HEK293 (cell line): ENCODE measurements at regions not wholly inside any gene's neighbourhood (a gene's known extent, or its start where the extent isn't known, plus 50 kb on each side); places are given as distances from the start of the nearest gene placed in this dataset.
A peak's percentile ranks its signal among the peaks of the same experiment; 100 is the strongest.
"Not testable (repeated sequence)": the region's sequence is repeated elsewhere in the genome, so short reads cannot be mapped to it uniquely, and the experiment has no call there.

Source experiments
- CTCF ChIA-PET: fragments of 350-600 bp; formaldehyde crosslinking; extraction: SDS; loops from one replicate; lab custom pipeline; 2021; ENCODE audit warnings: antibody characterized with exemption; lab: Yijun Ruan, JAX
- POLR2A ChIA-PET: fragments of 300-600 bp; formaldehyde crosslinking; extraction: SDS; loops from one replicate; lab custom pipeline; 2020; ENCODE audit warnings: antibody characterized with exemption, inconsistent platforms; lab: Yijun Ruan, JAX
- H3K27ac ChIP-seq: fragments of 200-500 bp; sonication (Bioruptor generic); 2 replicates; pipeline ENCODE4 v1.5.1; 2014; ENCODE audit warnings: low read depth, low read length, control low read depth, inconsistent platforms; ENCODE audit errors: extremely low read depth
- H3K36me3 ChIP-seq, 2 experiments: fragments of 200-500 bp in 1 of 2; sonication (Bioruptor generic) in 1 of 2; 1 replicate in 1 of 2; 2 replicates in 1 of 2; pipeline ENCODE4 v1.5.1; 2014 to 2017; ENCODE audit warnings: inconsistent platforms in 2 of 2, low read length in 2 of 2; ENCODE audit not compliant: control insufficient read depth in 2 of 2, insufficient read depth in 1 of 2
- H3K4me1 ChIP-seq: fragments of 200-500 bp; sonication (Bioruptor generic); 2 replicates; pipeline ENCODE4 v1.5.1; 2014; ENCODE audit warnings: mild to moderate bottlenecking, low read length, inconsistent platforms; ENCODE audit not compliant: control insufficient read depth, insufficient read depth
- H3K4me3 ChIP-seq: 2 replicates; pipeline ENCODE4 v1.5.1; 2011; ENCODE audit warnings: low read depth, mild to moderate bottlenecking, control low read depth, low read length, moderate library complexity
- H3K9me3 ChIP-seq: fragments of 200-500 bp; sonication (Bioruptor generic); 2 replicates; pipeline ENCODE4 v1.5.1; 2014; ENCODE audit warnings: low read depth, low read length, inconsistent platforms; ENCODE audit not compliant: control insufficient read depth, insufficient read depth
- SETDB1 ChIP-seq: IDR thresholded peaks from one replicate; pipeline ENCODE4 v1.6.1; 2017; ENCODE audit warnings: mild to moderate bottlenecking, low read length, moderate library complexity, mixed read lengths; ENCODE audit not compliant: insufficient read length
- TRIM28 ChIP-seq: IDR thresholded peaks from 2 replicates; pipeline ENCODE4 v1.6.1; 2011; ENCODE audit warnings: low read length, control low read depth, borderline replicate concordance
- ZIC2 ChIP-seq: fragments of 450-650 bp; formaldehyde crosslinking; IDR thresholded peaks from 2 replicates; pipeline ENCODE4 v1.5.1; 2016; ENCODE audit warnings: missing biosample characterization, missing genetic modification characterization
- ZNF16 ChIP-seq: fragments of 450-650 bp; formaldehyde crosslinking; IDR thresholded peaks from 2 replicates; pipeline ENCODE4 v1.5.1; 2016; ENCODE audit warnings: low read depth, missing biosample characterization, missing genetic modification characterization
- ZNF248 ChIP-seq: fragments of 450-650 bp; formaldehyde crosslinking; IDR thresholded peaks from 2 replicates; pipeline ENCODE4 v1.5.1; 2017; ENCODE audit warnings: missing biosample characterization, missing genetic modification characterization
- ZNF266 ChIP-seq: fragments of 450-650 bp; formaldehyde crosslinking; IDR thresholded peaks from 2 replicates; pipeline ENCODE4 v1.5.1; 2016; ENCODE audit warnings: missing biosample characterization, missing genetic modification characterization, low read depth
- ZNF354C ChIP-seq: fragments of 450-650 bp; formaldehyde crosslinking; IDR thresholded peaks from 2 replicates; pipeline ENCODE4 v1.5.1; 2016; ENCODE audit warnings: missing biosample characterization, missing genetic modification characterization, low read depth, borderline replicate concordance
- ZNF670 ChIP-seq: fragments of 450-650 bp; formaldehyde crosslinking; IDR thresholded peaks from 2 replicates; pipeline ENCODE4 v1.5.1; 2016; ENCODE audit warnings: missing biosample characterization, missing genetic modification characterization, low read depth
- ZNF843 ChIP-seq: fragments of 450-650 bp; formaldehyde crosslinking; IDR thresholded peaks from 2 replicates; pipeline ENCODE4 v1.5.1; 2016; ENCODE audit warnings: missing biosample characterization, missing genetic modification characterization
- TF ChIP-seq, protein P1 (sequence below): fragments of 450-650 bp; formaldehyde crosslinking; IDR thresholded peaks from 2 replicates; pipeline ENCODE4 v1.5.0; 2017; ENCODE audit warnings: missing biosample characterization, missing genetic modification characterization, borderline replicate concordance
- TF ChIP-seq, protein P2 (sequence below): fragments of 450-650 bp; formaldehyde crosslinking; IDR thresholded peaks from 2 replicates; pipeline ENCODE4 v1.5.1; 2016; ENCODE audit warnings: missing biosample characterization, missing genetic modification characterization
- TF ChIP-seq, protein P3 (sequence below): fragments of 450-650 bp; formaldehyde crosslinking; IDR thresholded peaks from 2 replicates; pipeline ENCODE4; 2016; ENCODE audit warnings: missing biosample characterization, missing genetic modification characterization

DNA sequence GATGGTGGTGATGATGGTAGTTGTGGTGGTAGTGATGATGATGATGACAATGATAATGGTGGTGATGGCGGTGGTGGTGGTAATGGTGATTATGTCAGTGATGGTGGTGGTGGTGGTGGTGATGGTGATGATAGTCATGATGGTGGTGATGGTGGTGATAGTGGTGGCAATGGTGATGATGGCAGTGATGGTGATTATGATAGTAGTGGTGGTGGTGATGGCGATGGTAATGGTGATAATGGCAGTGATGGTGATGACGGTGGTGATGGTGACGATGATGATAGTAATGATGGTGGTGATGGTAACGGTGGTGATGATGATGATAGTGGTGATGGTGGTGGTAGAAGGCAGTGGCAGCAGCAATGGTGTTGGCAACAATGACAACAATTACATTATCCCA is 55.3 kb downstream of the RBFOX3 start (continued):
- TF ChIP-seq, protein P1, sequence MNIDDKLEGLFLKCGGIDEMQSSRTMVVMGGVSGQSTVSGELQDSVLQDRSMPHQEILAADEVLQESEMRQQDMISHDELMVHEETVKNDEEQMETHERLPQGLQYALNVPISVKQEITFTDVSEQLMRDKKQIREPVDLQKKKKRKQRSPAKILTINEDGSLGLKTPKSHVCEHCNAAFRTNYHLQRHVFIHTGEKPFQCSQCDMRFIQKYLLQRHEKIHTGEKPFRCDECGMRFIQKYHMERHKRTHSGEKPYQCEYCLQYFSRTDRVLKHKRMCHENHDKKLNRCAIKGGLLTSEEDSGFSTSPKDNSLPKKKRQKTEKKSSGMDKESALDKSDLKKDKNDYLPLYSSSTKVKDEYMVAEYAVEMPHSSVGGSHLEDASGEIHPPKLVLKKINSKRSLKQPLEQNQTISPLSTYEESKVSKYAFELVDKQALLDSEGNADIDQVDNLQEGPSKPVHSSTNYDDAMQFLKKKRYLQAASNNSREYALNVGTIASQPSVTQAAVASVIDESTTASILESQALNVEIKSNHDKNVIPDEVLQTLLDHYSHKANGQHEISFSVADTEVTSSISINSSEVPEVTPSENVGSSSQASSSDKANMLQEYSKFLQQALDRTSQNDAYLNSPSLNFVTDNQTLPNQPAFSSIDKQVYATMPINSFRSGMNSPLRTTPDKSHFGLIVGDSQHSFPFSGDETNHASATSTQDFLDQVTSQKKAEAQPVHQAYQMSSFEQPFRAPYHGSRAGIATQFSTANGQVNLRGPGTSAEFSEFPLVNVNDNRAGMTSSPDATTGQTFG = 0 out of 2 replicates have a peak, but pooled peaks have one; percentile 12
- TF ChIP-seq, protein P2, sequence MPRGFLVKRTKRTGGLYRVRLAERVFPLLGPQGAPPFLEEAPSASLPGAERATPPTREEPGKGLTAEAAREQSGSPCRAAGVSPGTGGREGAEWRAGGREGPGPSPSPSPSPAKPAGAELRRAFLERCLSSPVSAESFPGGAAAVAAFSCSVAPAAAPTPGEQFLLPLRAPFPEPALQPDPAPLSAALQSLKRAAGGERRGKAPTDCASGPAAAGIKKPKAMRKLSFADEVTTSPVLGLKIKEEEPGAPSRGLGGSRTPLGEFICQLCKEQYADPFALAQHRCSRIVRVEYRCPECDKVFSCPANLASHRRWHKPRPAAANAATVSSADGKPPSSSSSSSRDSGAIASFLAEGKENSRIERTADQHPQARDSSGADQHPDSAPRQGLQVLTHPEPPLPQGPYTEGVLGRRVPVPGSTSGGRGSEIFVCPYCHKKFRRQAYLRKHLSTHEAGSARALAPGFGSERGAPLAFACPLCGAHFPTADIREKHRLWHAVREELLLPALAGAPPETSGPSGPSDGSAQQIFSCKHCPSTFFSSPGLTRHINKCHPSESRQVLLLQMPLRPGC (tag by site-specific recombination) = no peak
- peak; percentile 23; the same call in 1 of the 2 replicates for TF ChIP-seq ZNF266 (tag by site-specific recombination)
- TF ChIP-seq ZNF248 (tag by site-specific recombination) = 0 out of 2 replicates have a peak, but pooled peaks have one; percentile 31
- no peak for TF ChIP-seq ZNF843 (tag by site-specific recombination)
- TF ChIP-seq ZNF16 (tag by site-specific recombination) = no peak

- CTCF ChIA-PET, H3K9me3 ChIP-seq, H3K4me3 ChIP-seq, POLR2A ChIA-PET, H3K36me3 ChIP-seq, H3K4me1 ChIP-seq, H3K27ac ChIP-seq: not testable (repeated sequence)
These were observed 56.5 kb downstream of the RBFOX3 start for GRCh38 chr17:79554346-79554745.

DNA sequence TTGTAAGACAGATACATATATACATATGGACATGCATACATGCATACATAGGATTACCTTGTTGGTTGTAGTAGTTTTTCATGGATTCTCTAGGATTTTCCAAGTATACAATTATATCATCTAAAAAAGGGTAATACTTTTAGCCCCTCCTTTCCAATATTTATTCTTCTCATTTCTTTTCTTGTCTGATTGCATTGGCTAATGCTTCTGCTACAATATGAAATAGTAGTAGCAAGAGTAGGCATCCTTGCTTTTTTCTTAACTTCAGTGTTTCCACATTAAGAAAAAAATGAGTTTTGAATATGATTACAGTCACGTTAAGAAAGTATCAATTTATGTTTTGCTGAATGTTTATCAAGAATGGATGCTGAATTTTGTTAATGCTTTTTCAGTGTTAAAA is 58.0 kb downstream of the RBFOX3 start:
- Histone ChIP-seq H3K4me1 (no peaks in the 10 kb centered on the region), H3K4me3 (no peak overlapping the region), H3K36me3 (no peaks in the 10 kb centered on the region; a peak in 1 of 3 replicates), H3K27ac (no peak overlapping the region), H3K9me3 (no peaks in the 10 kb centered on the region; the same call in 1 of the 2 replicates)
- POLR2A ChIA-PET = no interaction called here
- CTCF ChIA-PET = interaction anchor here (0.7 kb wide), 1 partner anchor 1549 kb away, joined by 3 read pairs; no protein-coding TSS in a partner anchor
- TF ChIP-seq SETDB1 (peak; percentile 78), ZNF354C (tag by site-specific recombination) (no peak)

GRCh38 chr17:79552405-79552804 is 58.4 kb downstream of the RBFOX3 start:
- CTCF ChIA-PET = no interaction called here
- no peaks in the 10 kb centered on the region; a peak in 1 of 3 replicates for H3K36me3 ChIP-seq
- TF ChIP-seq TRIM28 = no peak
- TF ChIP-seq, all 188 proteins: peak for 0

DNA sequence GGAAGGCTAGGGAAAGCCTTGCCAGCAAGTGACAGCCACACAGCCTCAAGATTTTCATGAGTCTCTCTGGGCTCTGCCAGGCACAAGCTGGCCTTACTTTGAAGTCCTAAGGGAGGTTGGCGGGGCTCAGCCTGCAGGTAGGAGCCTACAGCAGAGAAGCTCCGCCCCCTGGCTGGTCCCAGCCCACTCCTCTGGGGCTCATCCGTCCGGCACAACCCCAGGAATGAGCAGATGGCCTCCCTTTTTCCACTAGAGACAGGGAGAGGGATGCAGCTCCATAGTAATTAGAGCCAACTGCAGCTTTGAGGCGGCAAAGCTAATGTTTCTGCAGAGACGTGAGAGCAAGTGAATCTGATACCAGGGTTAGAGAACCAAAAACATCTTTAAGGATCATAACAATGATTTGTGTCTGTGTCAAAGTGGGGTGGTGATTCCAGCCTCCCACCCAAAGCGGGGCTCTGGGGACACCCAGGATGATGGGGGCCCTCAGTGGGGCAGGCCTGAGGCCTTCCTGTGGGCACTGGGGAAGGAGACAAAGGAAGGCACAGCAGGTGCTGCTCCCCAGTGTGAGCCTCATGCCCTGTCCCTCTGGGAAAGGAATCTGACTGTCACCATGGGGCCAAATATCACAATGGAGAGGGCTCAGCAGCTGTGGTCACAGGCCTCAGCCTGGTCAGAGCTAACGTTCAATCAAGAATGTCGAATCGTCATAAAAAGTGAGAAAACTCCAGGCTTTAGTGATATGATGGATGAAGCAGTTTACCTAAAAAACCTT is 61.5 kb downstream of the RBFOX3 start:
- CTCF ChIA-PET = interaction anchor here (0.6 kb wide), 1 partner anchor 13 kb away, joined by 3 read pairs; no protein-coding TSS in a partner anchor
- no peak overlapping the region for H3K27ac ChIP-seq
- H3K4me3 ChIP-seq = no peak overlapping the region
- H3K9me3 ChIP-seq = no peaks in the 10 kb centered on the region; the same call in 1 of the 2 replicates
- TF ChIP-seq ZIC2 = peak; percentile 90
- TF ChIP-seq, protein P3, sequence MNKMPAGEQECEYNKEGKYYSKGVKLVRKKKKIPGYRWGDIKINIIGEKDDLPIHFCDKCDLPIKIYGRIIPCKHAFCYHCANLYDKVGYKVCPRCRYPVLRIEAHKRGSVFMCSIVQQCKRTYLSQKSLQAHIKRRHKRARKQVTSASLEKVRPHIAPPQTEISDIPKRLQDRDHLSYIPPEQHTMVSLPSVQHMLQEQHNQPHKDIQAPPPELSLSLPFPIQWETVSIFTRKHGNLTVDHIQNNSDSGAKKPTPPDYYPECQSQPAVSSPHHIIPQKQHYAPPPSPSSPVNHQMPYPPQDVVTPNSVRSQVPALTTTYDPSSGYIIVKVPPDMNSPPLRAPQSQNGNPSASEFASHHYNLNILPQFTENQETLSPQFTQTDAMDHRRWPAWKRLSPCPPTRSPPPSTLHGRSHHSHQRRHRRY = no peak
- TF ChIP-seq ZNF670 (tag by site-specific recombination) = no peak
- H3K4me1 ChIP-seq = no peaks in the 10 kb centered on the region
- POLR2A ChIA-PET = no interaction called here
- H3K36me3 ChIP-seq = no peaks in the 10 kb centered on the region

More at GRCh38 chr17:79552405-79552804, 58.4 kb downstream of the RBFOX3 start:
- H3K9me3 ChIP-seq = no peaks in the 10 kb centered on the region; the same call in 1 of the 2 replicates
- no peaks in the 10 kb centered on the region for H3K4me1 ChIP-seq
- no peak overlapping the region for H3K4me3 ChIP-seq
- H3K27ac ChIP-seq = no peak overlapping the region
- POLR2A ChIA-PET = no interaction called here
